Breast epithelium (tissue), 4 donors: ENCODE measurements at regions not wholly inside any gene's neighbourhood (a gene's known extent, or its start where the extent isn't known, plus 50 kb on each side); places are given as distances from the start of the nearest gene placed in this dataset.

Experiments used
- DNase-seq, 2 donors: peaks; one replicate each; pipeline ENCODE4 v3.0.0-alpha.2; 2019; ENCODE audit warnings: low spot score in 2 of 2
- H3K27ac ChIP-seq, 2 donors: fragments of 200-600 bp; sonication (generic) in 1 of 2; one replicate each; pipeline ENCODE4 v1.5.1; 2016 to 2019; ENCODE audit warnings: mild to moderate bottlenecking in 1 of 2
- H3K27me3 ChIP-seq, 2 donors: fragments of 200-600 bp; sonication (generic) in 1 of 2; one replicate each; pipeline versions ENCODE4 v1.5.1 to v1.6.0; 2017 to 2019; ENCODE audit warnings: control low read depth in 1 of 2, mild to moderate bottlenecking in 1 of 2
- H3K36me3 ChIP-seq: fragments of 200-600 bp; one replicate; pipeline ENCODE4 v1.5.1; 2019
- H3K4me1 ChIP-seq, 2 donors: fragments of 200-600 bp; sonication (generic); one replicate each; pipeline ENCODE4 v1.5.1; 2016 to 2019; ENCODE audit warnings: control low read depth in 1 of 2
- H3K4me3 ChIP-seq, 3 donors: fragments of 200-600 bp; sonication (generic); 1 replicate in 2 of 3; 2 replicates in 1 of 3; pipeline ENCODE4 v1.5.1; 2016 to 2019; ENCODE audit warnings: mild to moderate bottlenecking in 3 of 3, moderate library complexity in 2 of 3
- H3K9me3 ChIP-seq, 2 donors: fragments of 200-600 bp; sonication (generic) in 1 of 2; one replicate each; pipeline ENCODE4 v1.5.1; 2016 to 2019; ENCODE audit warnings: control low read depth in 1 of 2
- POLR2A ChIP-seq: fragments of 450-650 bp; IDR thresholded peaks from one replicate; pipeline ENCODE4 v1.6.1; 2016; ENCODE audit warnings: antibody characterized with exemption, mild to moderate bottlenecking, moderate library complexity
- POLR2AphosphoS5 ChIP-seq, 3 donors: sonication (generic); formaldehyde crosslinking; IDR thresholded peaks; one replicate each; pipeline ENCODE4 v1.6.1; 2017; ENCODE audit warnings: antibody characterized with exemption in 3 of 3
- intact Hi-C: fragments of 100-400 bp; cut with DNase I; formaldehyde crosslinking; loops from one replicate; pipeline ENCODE4 v1.15.1; 2023; ENCODE audit warnings: low total_unique reads
- TF ChIP-seq, protein P1 (sequence below), 3 donors: fragments of 450-650 bp; IDR thresholded peaks; one replicate each; pipeline ENCODE4 v1.5.1; 2016 to 2017; ENCODE audit warnings: antibody characterized with exemption in 3 of 3, mild to moderate bottlenecking in 3 of 3, moderate library complexity in 3 of 3

DNA sequence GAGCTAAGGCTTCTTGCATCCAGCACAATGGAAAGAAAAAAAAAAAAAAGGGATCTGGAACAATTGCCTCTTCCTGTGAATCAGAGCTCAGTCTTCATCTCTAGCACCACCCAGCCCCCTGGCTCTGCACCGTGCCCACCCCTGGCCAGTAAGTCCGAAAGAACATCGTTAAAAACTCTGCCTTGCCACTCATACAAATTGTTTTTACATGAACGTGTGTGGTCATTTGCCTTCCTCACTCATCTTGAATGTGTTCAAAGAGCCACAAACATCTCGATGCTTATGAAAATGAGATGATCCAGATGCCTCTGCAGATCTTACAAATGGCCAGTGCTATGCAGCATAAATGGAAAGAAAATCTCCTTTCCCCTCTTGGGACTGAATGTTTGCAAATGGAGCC, 400.0 kb upstream of the PPP2R3A start:
- TF ChIP-seq, protein P1, sequence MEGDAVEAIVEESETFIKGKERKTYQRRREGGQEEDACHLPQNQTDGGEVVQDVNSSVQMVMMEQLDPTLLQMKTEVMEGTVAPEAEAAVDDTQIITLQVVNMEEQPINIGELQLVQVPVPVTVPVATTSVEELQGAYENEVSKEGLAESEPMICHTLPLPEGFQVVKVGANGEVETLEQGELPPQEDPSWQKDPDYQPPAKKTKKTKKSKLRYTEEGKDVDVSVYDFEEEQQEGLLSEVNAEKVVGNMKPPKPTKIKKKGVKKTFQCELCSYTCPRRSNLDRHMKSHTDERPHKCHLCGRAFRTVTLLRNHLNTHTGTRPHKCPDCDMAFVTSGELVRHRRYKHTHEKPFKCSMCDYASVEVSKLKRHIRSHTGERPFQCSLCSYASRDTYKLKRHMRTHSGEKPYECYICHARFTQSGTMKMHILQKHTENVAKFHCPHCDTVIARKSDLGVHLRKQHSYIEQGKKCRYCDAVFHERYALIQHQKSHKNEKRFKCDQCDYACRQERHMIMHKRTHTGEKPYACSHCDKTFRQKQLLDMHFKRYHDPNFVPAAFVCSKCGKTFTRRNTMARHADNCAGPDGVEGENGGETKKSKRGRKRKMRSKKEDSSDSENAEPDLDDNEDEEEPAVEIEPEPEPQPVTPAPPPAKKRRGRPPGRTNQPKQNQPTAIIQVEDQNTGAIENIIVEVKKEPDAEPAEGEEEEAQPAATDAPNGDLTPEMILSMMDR (IDR thresholded peaks at IDR 0.05), result no peak
- TF ChIP-seq POLR2AphosphoS5 (IDR thresholded peaks at IDR 0.05), result no peak
- no peak for TF ChIP-seq POLR2A
- intact Hi-C loops, result no loop called here
- Histone ChIP-seq H3K4me1 (no peaks in the 10 kb centered on the region), H3K4me3 (no peak overlapping the region), H3K27ac (no peak overlapping the region), H3K36me3 (no peaks in the 10 kb centered on the region), H3K27me3 (no peaks in the 10 kb centered on the region), H3K9me3 (no peaks in the 10 kb centered on the region)
- no peak for DNase-seq

DNA sequence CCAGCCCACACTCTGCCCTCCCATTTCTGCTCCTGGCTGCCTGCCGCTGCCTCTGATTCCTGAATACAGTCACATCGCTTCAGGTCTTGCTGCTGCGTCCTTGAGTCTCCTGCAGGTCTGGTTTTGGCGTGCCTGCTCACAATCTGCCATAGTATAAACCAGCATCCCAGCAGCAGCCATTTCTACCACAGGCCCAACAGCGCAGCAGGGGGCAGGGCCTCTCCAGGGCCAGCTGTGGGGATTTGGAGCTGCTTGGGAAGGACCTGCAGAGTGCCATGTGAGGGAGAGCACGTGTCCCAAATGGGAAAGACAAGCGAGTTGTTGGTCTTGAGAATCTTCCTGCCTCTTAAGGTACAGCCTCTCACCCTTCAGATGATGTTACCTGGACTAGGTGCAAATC, 398.3 kb upstream of the PPP2R3A start:
- no peak for DNase-seq
- Histone ChIP-seq H3K4me1 (no peaks in the 10 kb centered on the region), H3K4me3 (no peak overlapping the region), H3K36me3 (no peaks in the 10 kb centered on the region), H3K27me3 (no peaks in the 10 kb centered on the region), H3K9me3 (no peaks in the 10 kb centered on the region), H3K27ac (no peak overlapping the region)
- intact Hi-C loops, result no loop called here
- TF ChIP-seq POLR2A, result no peak
- no peak for TF ChIP-seq POLR2AphosphoS5 (IDR thresholded peaks at IDR 0.05)
- TF ChIP-seq, protein P1 (IDR thresholded peaks at IDR 0.05), result no peak

- intact Hi-C loops, result no loop called here
- TF ChIP-seq, protein P1 (IDR thresholded peaks at IDR 0.05), result no peak
- TF ChIP-seq POLR2A (no peak), POLR2AphosphoS5 (IDR thresholded peaks at IDR 0.05) (no peak)
- H3K4me1 ChIP-seq, result no peaks in the 10 kb centered on the region
- DNase-seq, result no peak
- no peak overlapping the region for H3K27ac ChIP-seq
- no peaks in the 10 kb centered on the region for H3K36me3 ChIP-seq
- peaks cover 0 to 5% of the 10 kb centered on the region in 2 donors for H3K9me3 ChIP-seq
- H3K27me3 ChIP-seq, result no peaks in the 10 kb centered on the region
- no peak overlapping the region for H3K4me3 ChIP-seq
Observed at GRCh38 chr3:135576751-135577150, 388.8 kb upstream of the PPP2R3A start.

- Histone ChIP-seq H3K4me1 (no peaks in the 10 kb centered on the region), H3K36me3 (no peaks in the 10 kb centered on the region), H3K4me3 (no peak overlapping the region), H3K27me3 (no peaks in the 10 kb centered on the region), H3K9me3 (peaks cover 0 to 5% of the 10 kb centered on the region in 2 donors), H3K27ac (no peak overlapping the region)
- no peak for TF ChIP-seq POLR2A
- TF ChIP-seq, protein P1 (IDR thresholded peaks at IDR 0.05), result no peak
- TF ChIP-seq POLR2AphosphoS5 (IDR thresholded peaks at IDR 0.05), result no peak
- intact Hi-C loops, result no loop called here
- no peak for DNase-seq
Observed at GRCh38 chr3:135581806-135582205, 383.7 kb upstream of the PPP2R3A start.

DNA sequence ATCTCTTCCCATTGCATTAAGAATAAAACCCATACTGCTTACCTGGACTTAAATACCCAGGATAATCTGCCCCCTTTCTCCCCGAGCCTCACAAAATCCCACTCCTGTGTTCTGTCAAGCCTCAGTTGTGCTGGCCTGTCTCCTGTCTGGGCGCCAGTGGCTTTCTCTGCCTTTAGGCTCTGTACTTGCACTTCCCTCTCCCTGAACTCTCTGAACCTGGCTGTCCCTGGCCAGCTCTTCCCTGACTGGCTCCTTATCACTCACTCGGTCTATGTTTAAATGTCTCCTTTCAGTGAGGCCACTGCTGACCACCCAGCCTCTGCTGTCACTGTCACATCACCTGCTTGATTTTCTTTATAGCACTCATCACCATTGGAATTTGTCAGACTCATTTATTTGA, 382.7 kb upstream of the PPP2R3A start:
- Histone ChIP-seq H3K4me1 (no peaks in the 10 kb centered on the region), H3K4me3 (no peak overlapping the region), H3K36me3 (no peaks in the 10 kb centered on the region), H3K9me3 (peaks cover 0 to 5% of the 10 kb centered on the region in 2 donors), H3K27me3 (no peaks in the 10 kb centered on the region), H3K27ac (no peak overlapping the region)
- no peak for DNase-seq
- intact Hi-C loops, result no loop called here
- TF ChIP-seq, protein P1 (IDR thresholded peaks at IDR 0.05), result no peak
- TF ChIP-seq POLR2A (no peak), POLR2AphosphoS5 (IDR thresholded peaks at IDR 0.05) (no peak)
